GM12878 (cell line): ENCODE measurements at regions not wholly inside any gene's neighbourhood (a gene's known extent, or its start where the extent isn't known, plus 50 kb on each side); places are given as distances from the start of the nearest gene placed in this dataset.

ENCODE experiments used
- BHLHE40 ChIP-seq, 2 experiments: fragments of 450-650 bp in 1 of 2; IDR thresholded peaks; 2 replicates each; pipeline ENCODE4 v1.6.1; 2011 to 2017; ENCODE audit warnings: low read depth in 2 of 2, borderline replicate concordance in 1 of 2, improper control_type of control experiment in 1 of 2, low read length in 1 of 2, mild to moderate bottlenecking in 1 of 2
- CEBPB ChIP-seq, 2 experiments: fragments of 150-350 bp in 1 of 2; IDR thresholded peaks; 2 replicates each; pipeline ENCODE4 v1.6.1; 2012 to 2014; ENCODE audit warnings: low read depth in 2 of 2, low read length in 2 of 2, borderline replicate concordance in 1 of 2, inconsistent platforms in 1 of 2
- CEBPZ ChIP-seq: fragments of 150-350 bp; IDR thresholded peaks from 2 replicates; pipeline ENCODE4 v1.6.1; 2016; ENCODE audit warnings: low read depth, low read length
- KLF5 ChIP-seq: fragments of 450-650 bp; IDR thresholded peaks from 2 replicates; pipeline ENCODE4 v1.6.1; 2014; ENCODE audit warnings: mild to moderate bottlenecking; ENCODE audit not compliant: partially characterized antibody
- MTA3 ChIP-seq: IDR thresholded peaks from 2 replicates; pipeline ENCODE4 v1.6.1; 2012; ENCODE audit warnings: low read length, inconsistent platforms, borderline replicate concordance
- TAF1 ChIP-seq: IDR thresholded peaks from 2 replicates; pipeline ENCODE4 v1.6.1; 2011; ENCODE audit warnings: mild to moderate bottlenecking, low read depth, low read length, borderline replicate concordance
- ZBTB33 ChIP-seq: fragments of 450-650 bp; IDR thresholded peaks from 2 replicates; pipeline ENCODE4 v1.6.1; 2017; ENCODE audit warnings: mild to moderate bottlenecking
- ZNF217 ChIP-seq: fragments of 450-650 bp; IDR thresholded peaks from 2 replicates; pipeline ENCODE4 v1.6.1; 2017; ENCODE audit warnings: antibody characterized with exemption, mild to moderate bottlenecking
- ZNF274 ChIP-seq: IDR thresholded peaks from one replicate; pipeline ENCODE4 v1.8.0; 2011; ENCODE audit not compliant: insufficient read length, insufficient read depth
- ZNF592 ChIP-seq: fragments of 450-650 bp; IDR thresholded peaks from 2 replicates; pipeline ENCODE4 v1.6.1; 2017; ENCODE audit warnings: mild to moderate bottlenecking, moderate library complexity
- TF ChIP-seq, protein P1 (sequence below): fragments of 450-650 bp; IDR thresholded peaks from 2 replicates; pipeline ENCODE4 v1.6.1; 2014; ENCODE audit warnings: mild to moderate bottlenecking
- TF ChIP-seq, protein P2 (sequence below): fragments of 450-650 bp; IDR thresholded peaks from 2 replicates; pipeline ENCODE4 v1.6.1; 2017; ENCODE audit warnings: low read depth, mild to moderate bottlenecking, moderate library complexity
- TF ChIP-seq, protein P3 (sequence below): IDR thresholded peaks from 2 replicates; pipeline ENCODE4 v1.6.1; 2011; ENCODE audit warnings: mild to moderate bottlenecking, low read depth, low read length, moderate library complexity; ENCODE audit not compliant: insufficient replicate concordance

- TF ChIP-seq ZBTB33 (no peak), CEBPZ (no peak), ZNF592 (no peak), MTA3 (no peak), ZNF274 (no peak), BHLHE40 (IDR thresholded peaks at IDR 0.05; ENCODE audit: borderline replicate concordance in 1 of 2, low read depth in 2 of 2, low read length in 1 of 2) (peak in 1 of 2 experiments; percentile 38; a peak in 1 of 4 replicates), ZNF217 (peak; percentile 70), TAF1 (no peak), CEBPB (IDR thresholded peaks at IDR 0.05; ENCODE audit: borderline replicate concordance in 1 of 2, low read depth in 2 of 2, low read length in 2 of 2) (no peak), KLF5 (no peak)
- TF ChIP-seq, protein P1, sequence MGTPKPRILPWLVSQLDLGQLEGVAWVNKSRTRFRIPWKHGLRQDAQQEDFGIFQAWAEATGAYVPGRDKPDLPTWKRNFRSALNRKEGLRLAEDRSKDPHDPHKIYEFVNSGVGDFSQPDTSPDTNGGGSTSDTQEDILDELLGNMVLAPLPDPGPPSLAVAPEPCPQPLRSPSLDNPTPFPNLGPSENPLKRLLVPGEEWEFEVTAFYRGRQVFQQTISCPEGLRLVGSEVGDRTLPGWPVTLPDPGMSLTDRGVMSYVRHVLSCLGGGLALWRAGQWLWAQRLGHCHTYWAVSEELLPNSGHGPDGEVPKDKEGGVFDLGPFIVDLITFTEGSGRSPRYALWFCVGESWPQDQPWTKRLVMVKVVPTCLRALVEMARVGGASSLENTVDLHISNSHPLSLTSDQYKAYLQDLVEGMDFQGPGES: no peak
- TF ChIP-seq, protein P2, sequence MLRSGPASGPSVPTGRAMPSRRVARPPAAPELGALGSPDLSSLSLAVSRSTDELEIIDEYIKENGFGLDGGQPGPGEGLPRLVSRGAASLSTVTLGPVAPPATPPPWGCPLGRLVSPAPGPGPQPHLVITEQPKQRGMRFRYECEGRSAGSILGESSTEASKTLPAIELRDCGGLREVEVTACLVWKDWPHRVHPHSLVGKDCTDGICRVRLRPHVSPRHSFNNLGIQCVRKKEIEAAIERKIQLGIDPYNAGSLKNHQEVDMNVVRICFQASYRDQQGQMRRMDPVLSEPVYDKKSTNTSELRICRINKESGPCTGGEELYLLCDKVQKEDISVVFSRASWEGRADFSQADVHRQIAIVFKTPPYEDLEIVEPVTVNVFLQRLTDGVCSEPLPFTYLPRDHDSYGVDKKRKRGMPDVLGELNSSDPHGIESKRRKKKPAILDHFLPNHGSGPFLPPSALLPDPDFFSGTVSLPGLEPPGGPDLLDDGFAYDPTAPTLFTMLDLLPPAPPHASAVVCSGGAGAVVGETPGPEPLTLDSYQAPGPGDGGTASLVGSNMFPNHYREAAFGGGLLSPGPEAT: peak; percentile 95
- TF ChIP-seq, protein P3, sequence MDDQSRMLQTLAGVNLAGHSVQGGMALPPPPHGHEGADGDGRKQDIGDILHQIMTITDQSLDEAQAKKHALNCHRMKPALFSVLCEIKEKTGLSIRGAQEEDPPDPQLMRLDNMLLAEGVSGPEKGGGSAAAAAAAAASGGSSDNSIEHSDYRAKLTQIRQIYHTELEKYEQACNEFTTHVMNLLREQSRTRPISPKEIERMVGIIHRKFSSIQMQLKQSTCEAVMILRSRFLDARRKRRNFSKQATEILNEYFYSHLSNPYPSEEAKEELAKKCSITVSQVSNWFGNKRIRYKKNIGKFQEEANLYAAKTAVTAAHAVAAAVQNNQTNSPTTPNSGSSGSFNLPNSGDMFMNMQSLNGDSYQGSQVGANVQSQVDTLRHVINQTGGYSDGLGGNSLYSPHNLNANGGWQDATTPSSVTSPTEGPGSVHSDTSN: no peak
These were observed 124.2 kb downstream of the TMCO5A start (continued) for GRCh38 chr15:38058596-38059075.
